IMR-90 (cell line): ENCODE measurements at regions not wholly inside any gene's neighbourhood (a gene's known extent, or its start where the extent isn't known, plus 50 kb on each side); places are given as distances from the start of the nearest gene placed in this dataset.

ENCODE experiments used
- ATAC-seq: fragments of 200-7000 bp; cut with Tn5 transposase; 2 replicates; pipeline ENCODE4 v1.9.1; 2020; ENCODE audit warnings: low read depth, mild to moderate bottlenecking, moderate library complexity
- BruUV-seq: library from RNA; stranded (reverse); fragments of 400-500 nt; replicated peaks from 2 replicates; lab custom pipeline; 2021; lab: Mats Ljungman, UMichigan
- CTCF ChIA-PET: fragments of 300-600 bp; formaldehyde crosslinking; extraction: SDS; loops from one replicate; lab custom pipeline; 2021; ENCODE audit warnings: antibody characterized with exemption; lab: Yijun Ruan, JAX
- POLR2A ChIA-PET: fragments of 300-600 bp; sonication (Branson Sonifier 250); formaldehyde crosslinking; loops from one replicate; lab custom pipeline; 2022; ENCODE audit warnings: antibody characterized with exemption; ENCODE audit not compliant: unreplicated experiment; lab: Charles Lee
- DNase-seq: peaks from one replicate; pipeline ENCODE4 v3.0.0; 2013
- H2AFZ ChIP-seq: replicated peaks from 2 replicates; pipeline ENCODE3; 2013; ENCODE audit warnings: low read length, mild to moderate bottlenecking; ENCODE audit not compliant: poor library complexity
- H2AK5ac ChIP-seq: 2 replicates; pipeline ENCODE4 v1.6.1; 2013; ENCODE audit warnings: low read depth, low read length, inconsistent platforms
- H2AK9ac ChIP-seq: replicated peaks from 2 replicates; pipeline ENCODE3; 2013; ENCODE audit warnings: mild to moderate bottlenecking, low read depth, low read length, moderate library complexity; ENCODE audit not compliant: poor library complexity
- H2BK120ac ChIP-seq: 2 replicates; pipeline ENCODE4 v1.6.1; 2013; ENCODE audit warnings: low read depth, low read length, inconsistent platforms
- H2BK15ac ChIP-seq: 3 replicates; pipeline ENCODE4 v1.6.1; 2013; ENCODE audit warnings: low read depth, low read length, inconsistent platforms
- H2BK20ac ChIP-seq: 2 replicates; pipeline ENCODE4 v1.6.1; 2013; ENCODE audit warnings: low read depth, mild to moderate bottlenecking, inconsistent platforms, low read length, moderate library complexity
- H2BK5ac ChIP-seq: 2 replicates; pipeline ENCODE4 v1.6.1; 2013; ENCODE audit warnings: mild to moderate bottlenecking, low read depth, low read length, inconsistent platforms; ENCODE audit not compliant: poor library complexity, severe bottlenecking
- H3K14ac ChIP-seq: replicated peaks from 2 replicates; pipeline ENCODE4 v1.6.1; 2013; ENCODE audit warnings: low read depth, low read length, inconsistent platforms
- H3K18ac ChIP-seq: 2 replicates; pipeline ENCODE4 v1.6.1; 2013; ENCODE audit warnings: low read depth, low read length, control low read depth
- H3K23ac ChIP-seq: 2 replicates; pipeline ENCODE4 v1.6.1; 2013; ENCODE audit warnings: low read depth, low read length, inconsistent platforms
- H3K27ac ChIP-seq: 2 replicates; pipeline ENCODE4 v1.5.1; 2013; ENCODE audit warnings: mild to moderate bottlenecking, control low read depth, low read length; ENCODE audit not compliant: insufficient read depth
- H3K27me3 ChIP-seq: 2 replicates; pipeline ENCODE4 v1.6.1; 2013; ENCODE audit warnings: low read length; ENCODE audit not compliant: control insufficient read depth, insufficient read depth
- H3K36me3 ChIP-seq: 2 replicates; pipeline ENCODE4 v1.6.1; 2013; ENCODE audit warnings: low read length, mixed read lengths; ENCODE audit not compliant: control insufficient read depth, insufficient read depth
- H3K4ac ChIP-seq: 2 replicates; pipeline ENCODE4 v1.6.1; 2013; ENCODE audit warnings: low read depth, low read length, inconsistent platforms
- H3K4me1 ChIP-seq: 2 replicates; pipeline ENCODE4 v1.6.1; 2013; ENCODE audit warnings: low read length, mixed read lengths; ENCODE audit not compliant: control insufficient read depth, insufficient read depth
- H3K4me2 ChIP-seq: 2 replicates; pipeline ENCODE4 v1.6.1; 2013; ENCODE audit warnings: low read depth, mild to moderate bottlenecking, control low read depth, low read length, moderate library complexity
- H3K4me3 ChIP-seq: 2 replicates; pipeline ENCODE4 v1.5.1; 2013; ENCODE audit warnings: low read depth, mild to moderate bottlenecking, control low read depth, low read length, moderate library complexity; ENCODE audit not compliant: insufficient read depth
- H3K56ac ChIP-seq: 2 replicates; pipeline ENCODE4 v1.6.1; 2013; ENCODE audit warnings: low read length, inconsistent platforms; ENCODE audit not compliant: insufficient read depth; ENCODE audit errors: extremely low read depth
- H3K79me1 ChIP-seq, 2 experiments: 2 replicates each; pipeline ENCODE4 v1.6.1; 2013; ENCODE audit warnings: low read length in 2 of 2, inconsistent platforms in 1 of 2, low read depth in 1 of 2
- H3K9ac ChIP-seq: 2 replicates; pipeline ENCODE4 v1.6.1; 2013; ENCODE audit warnings: low read depth, low read length, control low read depth
- H3K9me1 ChIP-seq: 2 replicates; pipeline ENCODE4 v1.6.1; 2013; ENCODE audit warnings: low read length, inconsistent platforms; ENCODE audit not compliant: insufficient read depth
- H3K9me3 ChIP-seq: 2 replicates; pipeline ENCODE4 v1.6.1; 2013; ENCODE audit warnings: low read length; ENCODE audit not compliant: control insufficient read depth, insufficient read depth
- H4K20me1 ChIP-seq: 2 replicates; pipeline ENCODE4 v1.6.1; 2013; ENCODE audit warnings: low read length, inconsistent platforms; ENCODE audit not compliant: insufficient read depth
- H4K5ac ChIP-seq: 2 replicates; pipeline ENCODE4 v1.6.1; 2013; ENCODE audit warnings: mild to moderate bottlenecking, low read depth, low read length, control low read depth
- H4K8ac ChIP-seq, 2 experiments: 2 replicates each; pipeline ENCODE4 v1.6.1; 2013; ENCODE audit warnings: low read depth in 2 of 2, low read length in 2 of 2, control low read depth in 1 of 2, inconsistent platforms in 1 of 2
- H4K91ac ChIP-seq: 2 replicates; pipeline ENCODE4 v1.6.1; 2013; ENCODE audit warnings: low read depth, low read length, inconsistent platforms; ENCODE audit not compliant: insufficient read depth
- BHLHE40 ChIP-seq: fragments of 150-350 bp; IDR thresholded peaks from 2 replicates; pipeline ENCODE4 v1.6.1; 2016; ENCODE audit warnings: mild to moderate bottlenecking, low read depth, low read length
- CEBPB ChIP-seq: IDR thresholded peaks from 2 replicates; pipeline ENCODE4 v1.6.1; 2012; ENCODE audit warnings: low read depth, low read length, improper control_type of control experiment
- CHD1 ChIP-seq: IDR thresholded peaks from 2 replicates; pipeline ENCODE4 v1.6.1; 2012; ENCODE audit warnings: low read depth, low read length, improper control_type of control experiment
- CTCF ChIP-seq: conservative IDR thresholded peaks from 2 replicates; pipeline ENCODE4 v1.5.1; 2012; ENCODE audit warnings: mild to moderate bottlenecking, low read depth, low read length, improper control_type of control experiment
- ELK1 ChIP-seq: fragments of 150-350 bp; IDR thresholded peaks from 2 replicates; pipeline ENCODE4 v1.6.1; 2016; ENCODE audit warnings: low read depth, mild to moderate bottlenecking, low read length, moderate library complexity, borderline replicate concordance
- FOS ChIP-seq: fragments of 150-350 bp; IDR thresholded peaks from 2 replicates; pipeline ENCODE4 v1.6.1; 2016; ENCODE audit warnings: low read depth, low read length
- MAFK ChIP-seq: IDR thresholded peaks from 2 replicates; pipeline ENCODE4 v1.6.1; 2012; ENCODE audit warnings: low read depth, low read length, improper control_type of control experiment
- MAZ ChIP-seq: IDR thresholded peaks from 2 replicates; pipeline ENCODE4 v1.6.1; 2012; ENCODE audit warnings: low read depth, mild to moderate bottlenecking, low read length, improper control_type of control experiment, moderate library complexity, borderline replicate concordance
- MXI1 ChIP-seq: IDR thresholded peaks from 2 replicates; pipeline ENCODE4 v1.6.1; 2012; ENCODE audit warnings: low read depth, mild to moderate bottlenecking, low read length, moderate library complexity, borderline replicate concordance
- NFE2L2 ChIP-seq: fragments of 150-350 bp; IDR thresholded peaks from 2 replicates; pipeline ENCODE4 v1.6.1; 2016; ENCODE audit warnings: low read depth, mild to moderate bottlenecking, low read length
- POLR2A ChIP-seq: IDR thresholded peaks from 2 replicates; pipeline ENCODE4 v1.6.1; 2012; ENCODE audit warnings: mild to moderate bottlenecking, low read depth, low read length
- RAD21 ChIP-seq: IDR thresholded peaks from 2 replicates; pipeline ENCODE4 v1.6.1; 2012; ENCODE audit warnings: low read length, improper control_type of control experiment
- RCOR1 ChIP-seq: IDR thresholded peaks from 2 replicates; pipeline ENCODE4 v1.6.1; 2012; ENCODE audit warnings: mild to moderate bottlenecking, low read length, improper control_type of control experiment; ENCODE audit not compliant: insufficient replicate concordance
- RFX5 ChIP-seq: IDR thresholded peaks from 2 replicates; pipeline ENCODE4 v1.8.0; 2012; ENCODE audit warnings: low read depth, mild to moderate bottlenecking, low read length, moderate library complexity
- SMC3 ChIP-seq: fragments of 150-350 bp; IDR thresholded peaks from 2 replicates; pipeline ENCODE4 v1.6.1; 2016; ENCODE audit warnings: low read depth, mild to moderate bottlenecking, antibody characterized with exemption, low read length, moderate library complexity
- USF2 ChIP-seq: fragments of 150-350 bp; IDR thresholded peaks from 2 replicates; pipeline ENCODE4 v1.6.1; 2017; ENCODE audit warnings: mild to moderate bottlenecking, antibody characterized with exemption, low read length, low read depth
- WGBS, 2 experiments: methylation state at CpG; one replicate each; pipeline versions ENCODE4 v1.1.5 to v1.1.7; 2013; ENCODE audit warnings: missing lambda C conversion rate in 2 of 2; ENCODE audit not compliant: insufficient read length in 1 of 2; ENCODE audit errors: extremely low coverage in 2 of 2; 5-methylcytosine and 5-hydroxymethylcytosine counted together
- dilution Hi-C: fragments of 300-500 bp; cut with HindIII; formaldehyde crosslinking; loops from one replicate; pipeline ENCODE4 v1.14.3; 2018; ENCODE audit warnings: low sequenced_read_pairs; ENCODE audit not compliant: unreplicated experiment
- in situ Hi-C: fragments of 300-500 bp; cut with MboI; formaldehyde crosslinking; loops from 3 replicates; pipeline ENCODE4 v1.14.3; 2019; ENCODE audit warnings: low sequenced_read_pairs, inconsistent platforms, mixed read lengths
- intact Hi-C: fragments of 100-400 bp; cut with micrococcal nuclease; formaldehyde crosslinking; loops from 2 replicates; pipeline ENCODE4 v1.10.0; 2022

- H3K9me3 ChIP-seq, result no peaks in the 10 kb centered on the region
- ATAC-seq, result no peak
- POLR2A ChIA-PET, result no interaction called here
- no peak overlapping the region for H2AFZ ChIP-seq
- intact Hi-C loops (no loop called here), dilution Hi-C loops (no loop called here), in situ Hi-C loops (no loop called here)
- no peak overlapping the region for H3K4me2 ChIP-seq
- H3K27me3 ChIP-seq, result peaks cover 5% of the 10 kb centered on the region; the same call in 1 of the 2 replicates
- no peak overlapping the region for H3K56ac ChIP-seq
- no peak overlapping the region for H2BK120ac ChIP-seq
- H3K36me3 ChIP-seq, result no peaks in the 10 kb centered on the region
- no TSS peak for BruUV-seq
- no peak for TF ChIP-seq RAD21
- TF ChIP-seq MAFK, result no peak
- no peak for TF ChIP-seq MAZ
- TF ChIP-seq SMC3, result no peak
- TF ChIP-seq MXI1, result no peak
- no peak for TF ChIP-seq RCOR1
- TF ChIP-seq CHD1, result no peak
- no peak for TF ChIP-seq FOS
- no peak for TF ChIP-seq NFE2L2
- no peak for TF ChIP-seq CTCF
- no peak for TF ChIP-seq CEBPB
- TF ChIP-seq RFX5, result no peak
- no peak for TF ChIP-seq USF2
- TF ChIP-seq ELK1, result no peak
- TF ChIP-seq BHLHE40, result no peak
- TF ChIP-seq POLR2A, result no peak
- no peak overlapping the region for H2BK20ac ChIP-seq
- no peak for DNase-seq
- no peak overlapping the region for H2BK5ac ChIP-seq
- H3K23ac ChIP-seq, result no peak overlapping the region
- H3K9ac ChIP-seq, result no peak overlapping the region
- no peaks in the 10 kb centered on the region for H3K9me1 ChIP-seq
- no peaks in the 10 kb centered on the region for H3K4me1 ChIP-seq
- no peak overlapping the region for H2AK5ac ChIP-seq
- H2AK9ac ChIP-seq, result no peak overlapping the region
- CTCF ChIA-PET, result interaction anchor here (0.7 kb wide), 1 partner anchor 611 kb away, joined by 3 read pairs; no protein-coding TSS in a partner anchor
- H2BK15ac ChIP-seq, result no peak overlapping the region
- H3K79me1 ChIP-seq, result no peaks in the 10 kb centered on the region
- H3K4me3 ChIP-seq, result no peak overlapping the region
- 73% methylated on average over 7 of the region's 13 CpGs; no CpG with 5 or more reads in 1 of the 2 experiments for WGBS, 2 experiments
- no peak overlapping the region for H4K5ac ChIP-seq
- H3K14ac ChIP-seq, result no peak overlapping the region
- no peak overlapping the region for H3K4ac ChIP-seq
- no peak overlapping the region for H3K27ac ChIP-seq
- H4K20me1 ChIP-seq, result no peaks in the 10 kb centered on the region
- no peak overlapping the region for H4K8ac ChIP-seq
- H4K91ac ChIP-seq, result no peak overlapping the region
- H3K18ac ChIP-seq, result no peak overlapping the region
Observed at GRCh38 chr2:121828281-121828731, 72.9 kb downstream of the TSN start.
